ENCODE measurements at regions not wholly inside any gene's neighbourhood (a gene's known extent, or its start where the extent isn't known, plus 50 kb on each side); places are given as distances from the start of the nearest gene placed in this dataset.

DNA sequence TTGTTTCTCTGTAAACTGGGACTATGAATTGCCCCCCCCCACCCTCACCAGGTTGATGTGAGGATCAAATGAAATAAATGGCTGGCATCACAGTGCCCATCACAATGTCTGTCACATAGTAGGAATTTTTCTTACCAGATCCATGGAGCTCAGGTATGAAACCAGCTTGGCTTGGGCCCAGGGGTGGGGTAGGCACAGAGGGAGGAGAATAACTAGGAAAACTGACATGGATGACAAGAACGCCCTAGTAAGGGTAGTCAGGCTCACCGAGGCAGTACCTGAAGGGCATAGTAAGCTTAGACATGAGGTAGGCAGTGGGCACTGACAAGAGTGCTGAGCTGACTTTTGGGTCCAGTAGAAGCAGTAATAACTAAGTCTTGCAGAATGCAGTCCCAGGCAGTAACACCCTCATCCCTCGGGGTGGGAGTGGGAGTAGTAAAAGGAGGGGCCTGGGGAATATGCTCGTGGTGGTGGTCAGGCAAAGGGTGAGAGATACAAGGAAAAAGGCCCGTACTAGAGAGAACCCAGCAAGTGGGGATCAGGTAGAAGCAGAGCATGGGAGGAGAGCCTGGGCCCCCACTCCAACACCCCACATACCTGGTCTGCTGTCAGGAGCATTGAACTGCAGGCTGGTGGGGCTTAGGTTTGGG, 155.9 kb upstream of the PJA1 start:
- Histone ChIP-seq H3K9me3 (ENCODE audit: insufficient read depth, low read depth, low read length) (no peaks in the 10 kb centered on the region), H3K27me3 (ENCODE audit: insufficient read depth, low read length, poor library complexity, severe bottlenecking) (no peaks in the 10 kb centered on the region), H3K79me2 (ENCODE audit: insufficient read depth, low read length) (no peaks in the 10 kb centered on the region), H4K20me1 (ENCODE audit: insufficient read depth, low read length, poor library complexity, severe bottlenecking) (no peaks in the 10 kb centered on the region), H3K9ac (ENCODE audit: low read depth, low read length, poor library complexity, severe bottlenecking) (no peak overlapping the region), H3K4me2 (ENCODE audit: low read depth, low read length, poor library complexity, severe bottlenecking) (no peak overlapping the region), H3K4me3 (ENCODE audit: low read length, poor library complexity, severe bottlenecking) (no peak overlapping the region), H3K36me3 (ENCODE audit: insufficient read depth, low read length) (no peaks in the 10 kb centered on the region), H3F3A (ENCODE audit: low read depth) (no peaks in the 10 kb centered on the region), H3K9me2 (replicated peaks; ENCODE audit: low read depth, low read length) (no peaks in the 10 kb centered on the region), H3K4me1 (ENCODE audit: insufficient read depth, low read length, poor library complexity, severe bottlenecking) (no peaks in the 10 kb centered on the region), H2AFZ (ENCODE audit: low read length) (no peak overlapping the region)
- TF ChIP-seq EZH2phosphoT487 (IDR thresholded peaks at IDR 0.05; ENCODE audit: borderline replicate concordance) = no peak
- TF ChIP-seq, protein P1, sequence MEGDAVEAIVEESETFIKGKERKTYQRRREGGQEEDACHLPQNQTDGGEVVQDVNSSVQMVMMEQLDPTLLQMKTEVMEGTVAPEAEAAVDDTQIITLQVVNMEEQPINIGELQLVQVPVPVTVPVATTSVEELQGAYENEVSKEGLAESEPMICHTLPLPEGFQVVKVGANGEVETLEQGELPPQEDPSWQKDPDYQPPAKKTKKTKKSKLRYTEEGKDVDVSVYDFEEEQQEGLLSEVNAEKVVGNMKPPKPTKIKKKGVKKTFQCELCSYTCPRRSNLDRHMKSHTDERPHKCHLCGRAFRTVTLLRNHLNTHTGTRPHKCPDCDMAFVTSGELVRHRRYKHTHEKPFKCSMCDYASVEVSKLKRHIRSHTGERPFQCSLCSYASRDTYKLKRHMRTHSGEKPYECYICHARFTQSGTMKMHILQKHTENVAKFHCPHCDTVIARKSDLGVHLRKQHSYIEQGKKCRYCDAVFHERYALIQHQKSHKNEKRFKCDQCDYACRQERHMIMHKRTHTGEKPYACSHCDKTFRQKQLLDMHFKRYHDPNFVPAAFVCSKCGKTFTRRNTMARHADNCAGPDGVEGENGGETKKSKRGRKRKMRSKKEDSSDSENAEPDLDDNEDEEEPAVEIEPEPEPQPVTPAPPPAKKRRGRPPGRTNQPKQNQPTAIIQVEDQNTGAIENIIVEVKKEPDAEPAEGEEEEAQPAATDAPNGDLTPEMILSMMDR (conservative IDR thresholded peaks at IDR 0.05; ENCODE audit: low read length) = no peak

DNA sequence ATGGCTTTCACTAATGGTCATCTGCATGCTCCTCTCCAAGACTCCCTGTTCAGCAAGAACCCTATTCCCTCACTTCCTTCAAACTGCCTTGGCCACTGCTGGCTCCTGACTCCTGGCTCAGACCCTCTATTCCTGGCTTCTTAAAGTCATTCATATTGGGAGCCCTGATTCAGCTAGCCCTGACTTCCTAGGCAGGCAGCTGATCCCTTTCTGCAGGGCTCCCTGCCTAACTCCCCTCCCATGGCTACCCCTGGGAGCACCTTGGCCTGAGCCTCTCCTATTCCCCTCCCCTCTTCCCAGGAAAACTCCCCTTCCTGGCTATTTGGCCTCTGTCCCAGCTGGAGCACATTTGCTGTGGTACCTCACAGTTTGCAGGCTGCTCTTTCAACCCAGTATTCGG, 154.9 kb upstream of the PJA1 start:
- no peak overlapping the region for H3K4me3 ChIP-seq (ENCODE audit: low read length, poor library complexity, severe bottlenecking)
- H3K27me3 ChIP-seq (ENCODE audit: insufficient read depth, low read length, poor library complexity, severe bottlenecking) = no peaks in the 10 kb centered on the region
- H3K36me3 ChIP-seq (ENCODE audit: insufficient read depth, low read length) = no peaks in the 10 kb centered on the region
- no peak overlapping the region for H3K9ac ChIP-seq (ENCODE audit: low read depth, low read length, poor library complexity, severe bottlenecking)
- no peak overlapping the region for H3K4me2 ChIP-seq (ENCODE audit: low read depth, low read length, poor library complexity, severe bottlenecking)
- TF ChIP-seq, protein P1 (conservative IDR thresholded peaks at IDR 0.05; ENCODE audit: low read length) = no peak
- no peak for TF ChIP-seq EZH2phosphoT487 (IDR thresholded peaks at IDR 0.05; ENCODE audit: borderline replicate concordance)
- no peaks in the 10 kb centered on the region for H3F3A ChIP-seq (ENCODE audit: low read depth)
- H3K4me1 ChIP-seq (ENCODE audit: insufficient read depth, low read length, poor library complexity, severe bottlenecking) = no peaks in the 10 kb centered on the region
- H3K9me3 ChIP-seq (ENCODE audit: insufficient read depth, low read depth, low read length) = no peaks in the 10 kb centered on the region
- H2AFZ ChIP-seq (ENCODE audit: low read length) = no peak overlapping the region
- no peaks in the 10 kb centered on the region for H3K79me2 ChIP-seq (ENCODE audit: insufficient read depth, low read length)
- no peaks in the 10 kb centered on the region for H4K20me1 ChIP-seq (ENCODE audit: insufficient read depth, low read length, poor library complexity, severe bottlenecking)
- H3K9me2 ChIP-seq (replicated peaks; ENCODE audit: low read depth, low read length) = no peaks in the 10 kb centered on the region

DNA sequence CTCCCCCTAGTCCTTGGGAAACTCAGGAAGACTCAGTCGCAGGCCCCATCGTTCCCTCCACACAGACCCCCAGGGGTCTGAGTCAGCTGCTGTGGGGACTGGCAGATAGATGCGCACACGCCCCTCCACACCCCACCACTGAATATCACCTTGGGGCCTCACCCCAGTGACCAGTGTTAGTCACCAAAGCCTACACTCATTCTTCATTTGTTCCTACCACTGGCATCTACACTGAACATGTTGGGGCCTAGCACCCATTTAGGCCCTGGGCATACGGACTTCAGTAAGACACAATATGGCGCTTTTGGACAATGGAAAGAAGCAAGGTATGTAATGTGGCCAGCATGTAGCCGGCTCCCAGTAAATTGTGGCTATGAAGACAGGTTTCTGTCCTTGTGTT, 154.1 kb upstream of the PJA1 start:
- Histone ChIP-seq H3K9ac (ENCODE audit: low read depth, low read length, poor library complexity, severe bottlenecking) (no peak overlapping the region), H3K4me3 (ENCODE audit: low read length, poor library complexity, severe bottlenecking) (no peak overlapping the region), H3K27me3 (ENCODE audit: insufficient read depth, low read length, poor library complexity, severe bottlenecking) (no peaks in the 10 kb centered on the region), H3F3A (ENCODE audit: low read depth) (no peaks in the 10 kb centered on the region), H3K9me3 (ENCODE audit: insufficient read depth, low read depth, low read length) (no peaks in the 10 kb centered on the region), H3K9me2 (replicated peaks; ENCODE audit: low read depth, low read length) (no peaks in the 10 kb centered on the region), H3K79me2 (ENCODE audit: insufficient read depth, low read length) (no peaks in the 10 kb centered on the region), H3K36me3 (ENCODE audit: insufficient read depth, low read length) (no peaks in the 10 kb centered on the region), H4K20me1 (ENCODE audit: insufficient read depth, low read length, poor library complexity, severe bottlenecking) (no peaks in the 10 kb centered on the region), H3K4me1 (ENCODE audit: insufficient read depth, low read length, poor library complexity, severe bottlenecking) (no peaks in the 10 kb centered on the region), H3K4me2 (ENCODE audit: low read depth, low read length, poor library complexity, severe bottlenecking) (no peak overlapping the region), H2AFZ (ENCODE audit: low read length) (no peak overlapping the region)
- TF ChIP-seq EZH2phosphoT487 (IDR thresholded peaks at IDR 0.05; ENCODE audit: borderline replicate concordance) = no peak
- TF ChIP-seq, protein P1 (conservative IDR thresholded peaks at IDR 0.05; ENCODE audit: low read length) = no peak

Measured in Loucy (cell line).